ENCODE measurements at regions not wholly inside any gene's neighbourhood (a gene's known extent, or its start where the extent isn't known, plus 50 kb on each side); places are given as distances from the start of the nearest gene placed in this dataset.

GRCh38 chr4:111864066-111864465 lies 281.2 kb upstream of the FAM241A start:
- no peaks in the 10 kb centered on the region for H3K9me3 ChIP-seq (ENCODE audit: control insufficient read depth in 4 of 4, low read length in 3 of 4)

GRCh38 chr4:111869339-111869738 lies 275.9 kb upstream of the FAM241A start:
- Histone ChIP-seq H3K9ac (ENCODE audit: low read depth in 1 of 2, low read length in 2 of 2) (no peak overlapping the region), H3K27ac (ENCODE audit: low read depth in 1 of 2, low read length in 2 of 2) (no peak overlapping the region), H3K4me3 (ENCODE audit: low read depth in 1 of 3, low read length in 3 of 3) (no peak overlapping the region), H3K27me3 (ENCODE audit: control insufficient read depth in 4 of 4, insufficient read depth in 4 of 4, low read length in 3 of 4) (no peaks in the 10 kb centered on the region), H3K36me3 (ENCODE audit: control insufficient read depth in 4 of 4, insufficient read depth in 3 of 4, low read depth in 1 of 4, low read length in 3 of 4) (no peaks in the 10 kb centered on the region), H3K9me3 (ENCODE audit: control insufficient read depth in 4 of 4, low read length in 3 of 4) (no peaks in the 10 kb centered on the region), H3K4me1 (ENCODE audit: control insufficient read depth in 4 of 4, insufficient read depth in 4 of 4, low read length in 3 of 4) (no peaks in the 10 kb centered on the region)
- TF ChIP-seq JUND (IDR thresholded peaks at IDR 0.05) = no peak
- TF ChIP-seq SP1 (IDR thresholded peaks at IDR 0.05) = no peak
- no peak for TF ChIP-seq HNF4G (IDR thresholded peaks at IDR 0.05)
- TF ChIP-seq MAX (IDR thresholded peaks at IDR 0.05) = no peak
- TF ChIP-seq GABPA (IDR thresholded peaks at IDR 0.05 in 1 of 2, conservative IDR thresholded peaks at IDR 0.05 in 1 of 2) = no peak
- TF ChIP-seq TAF1 (conservative IDR thresholded peaks at IDR 0.05) = no peak
- TF ChIP-seq FOXA2 (IDR thresholded peaks at IDR 0.05) = no peak
- TF ChIP-seq FOXA1 (IDR thresholded peaks at IDR 0.05) = no peak
- TF ChIP-seq ATF3 (IDR thresholded peaks at IDR 0.05) = no peak
- TF ChIP-seq EGR1 (IDR thresholded peaks at IDR 0.05; ENCODE audit: low read depth in 2 of 2) = no peak
- no peak for TF ChIP-seq RAD21 (IDR thresholded peaks at IDR 0.05)
- whole genome bisulfite sequencing = 86% methylated on average over 4 of the region's 4 CpGs
- no peak for DNase-seq (ENCODE audit: low spot score)

More at GRCh38 chr4:111864066-111864465, 281.2 kb upstream of the FAM241A start:
- no peak overlapping the region for H3K27ac ChIP-seq (ENCODE audit: low read depth in 1 of 2, low read length in 2 of 2)
- 71% methylated on average over 4 of the region's 4 CpGs for WGBS
- H3K36me3 ChIP-seq (ENCODE audit: control insufficient read depth in 4 of 4, insufficient read depth in 3 of 4, low read depth in 1 of 4, low read length in 3 of 4) = no peaks in the 10 kb centered on the region
- TF ChIP-seq CTCF (IDR thresholded peaks at IDR 0.05; ENCODE audit: low read depth, low read length, missing input control) = no peak
- TF ChIP-seq MAX (IDR thresholded peaks at IDR 0.05) = no peak
- no peak for TF ChIP-seq RXRA (IDR thresholded peaks at IDR 0.05)
- TF ChIP-seq GABPA (IDR thresholded peaks at IDR 0.05 in 1 of 2, conservative IDR thresholded peaks at IDR 0.05 in 1 of 2) = no peak
- TF ChIP-seq HNF4G (IDR thresholded peaks at IDR 0.05) = no peak
- TF ChIP-seq EGR1 (IDR thresholded peaks at IDR 0.05; ENCODE audit: low read depth in 2 of 2) = no peak
- TF ChIP-seq ATF3 (IDR thresholded peaks at IDR 0.05) = no peak
- no peak for TF ChIP-seq TAF1 (conservative IDR thresholded peaks at IDR 0.05)
- no peak for TF ChIP-seq REST (IDR thresholded peaks at IDR 0.05)
- no peak for TF ChIP-seq FOXA1 (IDR thresholded peaks at IDR 0.05)
- TF ChIP-seq NR2F2 (IDR thresholded peaks at IDR 0.05) = no peak
- no peak for TF ChIP-seq JUND (IDR thresholded peaks at IDR 0.05)
- H3K27me3 ChIP-seq (ENCODE audit: control insufficient read depth in 4 of 4, insufficient read depth in 4 of 4, low read length in 3 of 4) = no peaks in the 10 kb centered on the region
- H3K4me3 ChIP-seq (ENCODE audit: low read depth in 1 of 3, low read length in 3 of 3) = no peak overlapping the region
- H3K9ac ChIP-seq (ENCODE audit: low read depth in 1 of 2, low read length in 2 of 2) = no peak overlapping the region
- DNase-seq (ENCODE audit: low spot score) = no peak
- no peaks in the 10 kb centered on the region for H3K4me1 ChIP-seq (ENCODE audit: control insufficient read depth in 4 of 4, insufficient read depth in 4 of 4, low read length in 3 of 4)

All from liver (tissue), 8 donors.